D721Med (cell line): ENCODE measurements at regions not wholly inside any gene's neighbourhood (a gene's known extent, or its start where the extent isn't known, plus 50 kb on each side); places are given as distances from the start of the nearest gene placed in this dataset.

Experiments used
- DNase-seq: peaks from one replicate; pipeline ENCODE4 v3.0.0; 2011; ENCODE audit warnings: low spot score; ENCODE audit not compliant: insufficient read length
- FAIRE-seq: peaks from 2 replicates; lab custom pipeline; 2011; peaks lifted over from hg19 to GRCh38; lab: Jason Lieb, UNC
- TF ChIP-seq, protein P1 (sequence below): IDR thresholded peaks from 2 replicates; pipeline ENCODE4 v1.5.1; 2012; ENCODE audit warnings: mild to moderate bottlenecking, control low read depth; ENCODE audit not compliant: insufficient read depth; ENCODE audit errors: missing control alignments

DNA sequence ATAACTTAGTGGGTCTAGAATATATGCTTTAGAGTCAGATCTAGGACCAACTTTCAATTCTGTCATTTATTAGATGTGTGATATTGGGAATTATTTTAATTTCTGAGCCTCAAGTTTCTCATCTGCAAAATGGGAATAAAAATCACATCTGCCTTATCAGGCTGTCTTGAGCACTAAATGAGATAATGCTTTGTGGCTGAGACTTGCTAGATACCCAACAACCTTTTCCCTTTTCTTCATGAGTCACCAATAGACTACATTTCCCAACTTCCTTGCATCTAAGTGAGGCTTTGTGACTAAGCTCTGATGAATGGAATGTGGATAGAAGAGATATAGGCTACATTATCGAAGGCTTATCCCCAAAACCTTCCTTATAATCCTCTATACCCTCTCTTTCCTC is 220.7 kb upstream of the SESN3 start:
- DNase-seq (no peak), FAIRE-seq (no peak)
- TF ChIP-seq, protein P1, sequence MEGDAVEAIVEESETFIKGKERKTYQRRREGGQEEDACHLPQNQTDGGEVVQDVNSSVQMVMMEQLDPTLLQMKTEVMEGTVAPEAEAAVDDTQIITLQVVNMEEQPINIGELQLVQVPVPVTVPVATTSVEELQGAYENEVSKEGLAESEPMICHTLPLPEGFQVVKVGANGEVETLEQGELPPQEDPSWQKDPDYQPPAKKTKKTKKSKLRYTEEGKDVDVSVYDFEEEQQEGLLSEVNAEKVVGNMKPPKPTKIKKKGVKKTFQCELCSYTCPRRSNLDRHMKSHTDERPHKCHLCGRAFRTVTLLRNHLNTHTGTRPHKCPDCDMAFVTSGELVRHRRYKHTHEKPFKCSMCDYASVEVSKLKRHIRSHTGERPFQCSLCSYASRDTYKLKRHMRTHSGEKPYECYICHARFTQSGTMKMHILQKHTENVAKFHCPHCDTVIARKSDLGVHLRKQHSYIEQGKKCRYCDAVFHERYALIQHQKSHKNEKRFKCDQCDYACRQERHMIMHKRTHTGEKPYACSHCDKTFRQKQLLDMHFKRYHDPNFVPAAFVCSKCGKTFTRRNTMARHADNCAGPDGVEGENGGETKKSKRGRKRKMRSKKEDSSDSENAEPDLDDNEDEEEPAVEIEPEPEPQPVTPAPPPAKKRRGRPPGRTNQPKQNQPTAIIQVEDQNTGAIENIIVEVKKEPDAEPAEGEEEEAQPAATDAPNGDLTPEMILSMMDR = no peak

DNA sequence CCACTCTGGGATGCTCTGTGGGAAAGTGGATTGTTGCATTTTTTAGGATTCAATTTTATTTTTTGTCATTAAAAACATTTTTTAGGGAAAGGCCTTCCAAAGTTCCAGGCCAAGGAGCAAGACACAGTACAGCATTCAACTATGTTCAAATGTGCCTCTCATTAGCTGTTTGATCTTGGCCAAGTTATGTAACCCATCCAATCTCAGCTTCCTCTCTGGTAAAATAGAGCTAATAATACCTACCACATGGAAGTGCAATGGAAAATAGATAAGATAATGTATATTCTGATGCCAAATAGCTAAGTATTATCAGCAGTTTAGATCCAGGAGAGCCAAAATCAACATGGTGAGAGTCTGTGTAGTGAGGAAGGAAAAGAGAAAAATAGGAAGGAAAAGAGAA is 220.3 kb upstream of the SESN3 start:
- no peak for FAIRE-seq
- TF ChIP-seq, protein P1 = no peak
- no peak for DNase-seq

DNA sequence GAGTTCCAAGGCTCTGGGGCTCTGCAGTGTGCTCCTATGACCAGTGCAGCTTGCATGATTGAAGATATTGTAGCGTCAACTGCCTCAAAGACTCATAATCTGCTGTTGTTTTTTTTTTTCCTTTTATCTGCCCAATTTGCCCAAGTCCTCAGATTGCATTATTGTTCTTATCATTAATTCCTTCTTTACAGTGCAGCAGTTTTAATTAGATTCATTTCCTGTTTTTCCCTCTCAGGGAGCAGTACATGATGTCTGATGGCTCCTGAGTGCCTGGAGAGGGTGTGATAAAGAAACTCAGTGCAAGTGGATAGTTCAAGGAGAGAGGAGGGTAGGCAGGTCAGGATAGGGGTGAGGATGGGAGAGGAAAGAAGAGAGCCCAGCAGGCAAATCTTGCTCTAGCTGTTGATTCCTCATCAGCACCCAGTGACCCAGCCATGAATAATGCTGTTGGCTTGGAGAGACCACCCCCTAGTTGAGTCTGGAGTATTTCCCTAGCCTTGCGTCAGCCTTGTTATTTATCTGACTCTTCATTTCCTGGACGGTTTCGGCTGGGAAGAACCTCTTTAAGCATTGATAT is 219.6 kb upstream of the SESN3 start:
- TF ChIP-seq, protein P1 = no peak
- FAIRE-seq (no peak), DNase-seq (no peak)

DNA sequence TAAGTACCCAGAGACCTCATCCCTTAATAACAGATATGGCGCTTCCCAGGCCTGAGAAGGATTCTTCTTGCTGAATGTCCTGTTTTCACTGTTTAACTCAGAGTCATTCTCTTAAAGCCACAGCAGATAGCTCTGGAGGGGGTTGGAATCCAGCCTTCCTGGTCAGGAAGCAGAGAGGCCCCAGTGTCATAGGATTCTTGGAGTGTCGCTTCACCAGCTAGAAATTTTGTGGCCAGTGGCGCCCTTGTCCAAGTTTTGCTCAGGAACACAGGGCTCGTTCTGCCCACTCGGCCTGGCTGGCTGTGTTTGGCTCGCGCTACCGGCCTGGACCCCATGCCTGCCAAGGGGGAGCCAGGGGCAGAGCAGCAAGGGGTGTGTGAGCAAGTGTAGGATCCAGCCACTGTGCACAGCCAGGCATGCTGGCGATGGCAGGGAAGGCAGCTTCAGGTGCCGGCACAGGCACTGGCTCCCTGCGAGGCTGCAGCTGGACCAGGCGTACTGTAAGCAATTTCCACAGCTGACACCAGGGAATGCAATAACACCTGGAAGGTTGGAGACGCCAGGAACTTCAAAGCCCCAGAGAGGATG is 214.8 kb upstream of the SESN3 start:
- DNase-seq (no peak), FAIRE-seq (no peak)
- TF ChIP-seq, protein P1 = no peak

DNA sequence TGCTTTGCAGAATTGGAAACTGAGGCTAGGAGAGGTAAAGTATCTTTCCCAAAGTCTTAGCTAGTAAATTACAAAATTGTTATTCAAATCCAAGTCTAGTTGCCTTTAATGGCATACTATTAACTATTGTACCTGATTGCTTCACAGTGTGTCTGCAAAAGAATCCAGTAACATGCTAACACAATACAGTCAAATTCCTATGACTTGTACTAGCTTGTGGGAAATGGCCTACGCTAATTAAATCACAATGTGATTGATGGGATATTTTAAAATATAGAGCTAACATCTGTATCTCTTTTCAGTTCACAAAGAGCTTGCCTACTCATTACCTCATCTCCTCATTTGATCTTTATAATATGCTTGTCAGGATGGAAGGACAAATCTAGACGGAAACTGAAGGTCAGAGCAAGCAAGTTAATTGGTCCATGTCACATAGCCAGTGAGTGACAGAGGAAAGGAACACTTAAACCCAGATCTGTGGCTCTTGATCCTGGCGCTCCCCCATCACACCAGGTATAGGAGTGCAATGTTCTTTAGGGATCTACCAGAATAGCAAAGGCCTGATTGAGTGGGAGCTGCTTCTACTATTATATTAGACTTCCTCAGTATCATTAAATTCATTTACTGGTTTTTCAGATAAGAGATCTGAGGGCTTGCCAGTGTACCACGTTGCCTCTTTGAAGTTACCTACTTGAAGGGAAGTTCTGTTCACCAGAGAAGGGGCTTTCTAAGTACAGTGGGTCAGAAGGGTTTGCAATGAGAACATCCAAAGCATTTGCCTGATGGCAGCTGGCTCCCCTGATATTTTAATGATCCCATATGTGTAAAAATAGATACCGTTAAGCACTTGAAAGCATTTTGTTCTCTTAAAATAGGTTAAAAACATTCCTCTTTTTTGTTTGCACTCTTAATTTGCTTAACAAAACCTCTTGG is 213.6 kb upstream of the SESN3 start:
- TF ChIP-seq, protein P1 = no peak
- FAIRE-seq = no peak
- DNase-seq = no peak

DNA sequence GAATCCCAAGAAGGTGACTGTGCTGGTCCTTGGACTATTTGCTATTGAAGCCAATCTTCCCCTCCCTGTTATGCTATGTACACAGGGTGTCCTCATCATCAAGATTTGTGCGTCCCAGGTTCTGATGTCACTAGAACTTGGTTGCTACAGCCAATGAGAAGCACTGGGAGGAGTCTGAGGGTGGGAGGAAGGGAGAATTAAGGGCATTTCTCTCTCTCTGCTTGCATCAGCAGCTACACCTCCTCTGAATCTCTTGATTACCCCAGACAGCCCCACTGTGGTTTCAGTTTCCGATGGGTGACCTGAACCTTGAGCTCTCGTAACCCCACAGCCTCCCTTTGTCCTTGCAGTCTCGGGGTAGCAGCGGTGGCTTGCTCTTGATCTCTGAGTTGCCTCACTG is 212.4 kb upstream of the SESN3 start:
- no peak for FAIRE-seq
- no peak for DNase-seq

More for the DNA sequence above, 212.4 kb upstream of the SESN3 start:
- TF ChIP-seq, protein P1 = no peak
